Smooth muscle cell of the brain vasculature (primary cell): ENCODE measurements at regions not wholly inside any gene's neighbourhood (a gene's known extent, or its start where the extent isn't known, plus 50 kb on each side); places are given as distances from the start of the nearest gene placed in this dataset.

ENCODE experiments used
- DNase-seq: peaks from one replicate; pipeline ENCODE4 v3.0.0-alpha.2; 2012; ENCODE audit warnings: low read depth, low spot score

- no peak for DNase-seq
Observed at GRCh38 chr12:28824193-28824846, 324.8 kb upstream of the FAR2 start.

GRCh38 chr12:28824849-28825248 lies 324.2 kb upstream of the FAR2 start:
- DNase-seq: no peak

GRCh38 chr12:28826766-28827165 lies 322.3 kb upstream of the FAR2 start:
- DNase-seq: no peak

GRCh38 chr12:28827861-28828260 lies 321.2 kb upstream of the FAR2 start:
- no peak for DNase-seq

- no peak for DNase-seq
Observed at GRCh38 chr12:28828318-28828717, 320.8 kb upstream of the FAR2 start.

GRCh38 chr12:28830491-28830890 lies 318.6 kb upstream of the FAR2 start:
- no peak for DNase-seq

- DNase-seq: no peak
Observed at GRCh38 chr12:28844718-28845117, 304.4 kb upstream of the FAR2 start.

- DNase-seq: no peak
Observed at GRCh38 chr12:28851781-28852180, 297.3 kb upstream of the FAR2 start.

GRCh38 chr12:28855761-28856310 lies 293.2 kb upstream of the FAR2 start:
- DNase-seq: no peak

- no peak for DNase-seq
Observed at GRCh38 chr12:28857369-28857768, 291.7 kb upstream of the FAR2 start.

GRCh38 chr12:28859551-28859950 lies 289.5 kb upstream of the FAR2 start:
- no peak for DNase-seq

GRCh38 chr12:28865776-28866175 lies 283.3 kb upstream of the FAR2 start:
- DNase-seq: no peak

- no peak for DNase-seq
Observed at GRCh38 chr12:28866296-28866695, 282.8 kb upstream of the FAR2 start.

- no peak for DNase-seq
Observed at GRCh38 chr12:28866715-28867503, 282.2 kb upstream of the FAR2 start.

- no peak for DNase-seq
Observed at GRCh38 chr12:28868414-28868813, 280.7 kb upstream of the FAR2 start.

- no peak for DNase-seq
Observed at GRCh38 chr12:28869197-28869596, 279.9 kb upstream of the FAR2 start.

- DNase-seq: no peak
Observed at GRCh38 chr12:28870839-28871440, 278.1 kb upstream of the FAR2 start.

- peak; percentile 32 for DNase-seq
Observed at GRCh38 chr12:28872654-28873268, 276.3 kb upstream of the FAR2 start.

GRCh38 chr12:28874758-28875157 lies 274.3 kb upstream of the FAR2 start:
- DNase-seq: no peak

- DNase-seq: no peak
Observed at GRCh38 chr12:28876196-28876798, 272.8 kb upstream of the FAR2 start.

- no peak for DNase-seq
Observed at GRCh38 chr12:28877854-28878253, 271.2 kb upstream of the FAR2 start.

GRCh38 chr12:28878629-28879028 lies 270.4 kb upstream of the FAR2 start:
- DNase-seq: no peak
